ENCODE measurements at regions not wholly inside any gene's neighbourhood (a gene's known extent, or its start where the extent isn't known, plus 50 kb on each side); places are given as distances from the start of the nearest gene placed in this dataset.

- H3K27ac ChIP-seq (ENCODE audit: insufficient read depth, low read length): no peak overlapping the region
- H3K4ac ChIP-seq (ENCODE audit: low read depth, low read length): no peak overlapping the region
- no peak overlapping the region for H2AFZ ChIP-seq (replicated peaks; ENCODE audit: low read length, poor library complexity)
- no peak overlapping the region for H4K8ac ChIP-seq (ENCODE audit: low read depth in 2 of 2, low read length in 2 of 2)
- H3K14ac ChIP-seq (replicated peaks; ENCODE audit: low read depth, low read length): no peak overlapping the region
- H3K9ac ChIP-seq (ENCODE audit: low read depth, low read length): no peak overlapping the region
- intact Hi-C loops (cut with micrococcal nuclease) (no loop called here), in situ Hi-C loops (cut with MboI; ENCODE audit: low sequenced_read_pairs) (no loop called here), dilution Hi-C loops (cut with HindIII; ENCODE audit: low sequenced_read_pairs, unreplicated experiment) (no loop called here)
- no peak overlapping the region for H2BK5ac ChIP-seq (ENCODE audit: low read depth, low read length, poor library complexity, severe bottlenecking)
- H3K27me3 ChIP-seq (ENCODE audit: control insufficient read depth, insufficient read depth, low read length): peaks cover 16% of the 10 kb centered on the region
- no peaks in the 10 kb centered on the region for H3K79me1 ChIP-seq (ENCODE audit: low read depth in 1 of 2, low read length in 2 of 2)
- no peak overlapping the region for H3K4me3 ChIP-seq (ENCODE audit: insufficient read depth, low read depth, low read length)
- H3K4me1 ChIP-seq (ENCODE audit: control insufficient read depth, insufficient read depth, low read length): no peaks in the 10 kb centered on the region
- no TSS peak for BruUV-seq (replicated peaks)
- no peak overlapping the region for H4K91ac ChIP-seq (ENCODE audit: insufficient read depth, low read depth, low read length)
- no peaks in the 10 kb centered on the region for H3K36me3 ChIP-seq (ENCODE audit: control insufficient read depth, insufficient read depth, low read length)
- no peak overlapping the region for H4K5ac ChIP-seq (ENCODE audit: low read depth, low read length)
- DNase-seq: no peak
- ChIA-PET POLR2A (ENCODE audit: unreplicated experiment) (no interaction called here), CTCF (no interaction called here)
- no peak overlapping the region for H3K56ac ChIP-seq (ENCODE audit: extremely low read depth, insufficient read depth, low read length)
- H2AK5ac ChIP-seq (ENCODE audit: low read depth, low read length): no peak overlapping the region
- ATAC-seq (ENCODE audit: low read depth): no peak
- H3K9me1 ChIP-seq (ENCODE audit: insufficient read depth, low read length): no peaks in the 10 kb centered on the region
- no peak overlapping the region for H2BK120ac ChIP-seq (ENCODE audit: low read depth, low read length)
- no CpG with 5 or more reads among the region's 5 CpGs for WGBS, 2 experiments (ENCODE audit: extremely low coverage in 2 of 2, insufficient read length in 1 of 2)
- no peak overlapping the region for H3K18ac ChIP-seq (ENCODE audit: low read depth, low read length)
- H3K4me2 ChIP-seq (ENCODE audit: low read depth, low read length): no peak overlapping the region
- no peak for TF ChIP-seq MAFK (IDR thresholded peaks at IDR 0.05; ENCODE audit: low read depth, low read length)
- no peak for TF ChIP-seq ELK1 (IDR thresholded peaks at IDR 0.05; ENCODE audit: borderline replicate concordance, low read depth, low read length)
- TF ChIP-seq NFE2L2 (IDR thresholded peaks at IDR 0.05; ENCODE audit: low read depth, low read length): no peak
- no peaks in the 10 kb centered on the region for H4K20me1 ChIP-seq (ENCODE audit: insufficient read depth, low read length)
- H2AK9ac ChIP-seq (replicated peaks; ENCODE audit: low read depth, low read length, poor library complexity): no peak overlapping the region
- H2BK15ac ChIP-seq (ENCODE audit: low read depth, low read length): no peak overlapping the region
- H3K23ac ChIP-seq (ENCODE audit: low read depth, low read length): no peak overlapping the region
- H2BK20ac ChIP-seq (ENCODE audit: low read depth, low read length): no peak overlapping the region
- H3K9me3 ChIP-seq (ENCODE audit: control insufficient read depth, insufficient read depth, low read length): no peaks in the 10 kb centered on the region; the same call in 1 of the 2 replicates
Observed at GRCh38 chr1:223052931-223053330, 90.1 kb downstream of the TLR5 start.
